ENCODE measurements at regions not wholly inside any gene's neighbourhood (a gene's known extent, or its start where the extent isn't known, plus 50 kb on each side); places are given as distances from the start of the nearest gene placed in this dataset.

- TF ChIP-seq POLR2A (IDR thresholded peaks at IDR 0.05), result no peak
- no peak for TF ChIP-seq CTCF (IDR thresholded peaks at IDR 0.05)
Observed at GRCh38 chr5:133817456-133817855, 151.0 kb downstream of the C5orf15 start.

Measured in thyroid gland (tissue), 4 donors.